C4-2B (cell line): ENCODE measurements at regions not wholly inside any gene's neighbourhood (a gene's known extent, or its start where the extent isn't known, plus 50 kb on each side); places are given as distances from the start of the nearest gene placed in this dataset.

Source experiments
- H3K27ac ChIP-seq: fragments of 450-650 bp; 2 replicates; pipeline ENCODE4 v1.5.1; 2017
- CTCF ChIP-seq: fragments of 450-650 bp; conservative IDR thresholded peaks from 2 replicates; pipeline ENCODE4 v1.5.1; 2017; ENCODE audit warnings: mild to moderate bottlenecking
- ZFX ChIP-seq: fragments of 450-650 bp; IDR thresholded peaks from 2 replicates; pipeline ENCODE4 v1.6.1; 2017

GRCh38 chr10:118537623-118538022, 57.8 kb downstream of the PRLHR start:
- TF ChIP-seq ZFX (no peak), CTCF (no peak)
- H3K27ac ChIP-seq = no peak overlapping the region

- TF ChIP-seq CTCF (no peak), ZFX (no peak)
Measured at GRCh38 chr10:118534136-118534535, 61.3 kb downstream of the PRLHR start.

GRCh38 chr10:118531105-118531852, 64.2 kb downstream of the PRLHR start:
- no peak overlapping the region for H3K27ac ChIP-seq
- no peak for TF ChIP-seq ZFX
- no peak for TF ChIP-seq CTCF

More at GRCh38 chr10:118534136-118534535, 61.3 kb downstream of the PRLHR start:
- no peak overlapping the region for H3K27ac ChIP-seq

GRCh38 chr10:118528426-118528825, 67.0 kb downstream of the PRLHR start:
- no peak for TF ChIP-seq CTCF
- no peak for TF ChIP-seq ZFX
- H3K27ac ChIP-seq = no peak overlapping the region

GRCh38 chr10:118523775-118524174, 71.7 kb downstream of the PRLHR start:
- no peak overlapping the region for H3K27ac ChIP-seq
- TF ChIP-seq CTCF = no peak
- TF ChIP-seq ZFX = no peak

GRCh38 chr10:118522791-118523498, 72.5 kb downstream of the PRLHR start:
- H3K27ac ChIP-seq = no peak overlapping the region

More at GRCh38 chr10:118522791-118523498, 72.5 kb downstream of the PRLHR start:
- TF ChIP-seq ZFX = no peak
- no peak for TF ChIP-seq CTCF
